SK-N-SH treated with all-trans-retinoic acid at 6 μM for 48 hours (cell line): ENCODE measurements at regions not wholly inside any gene's neighbourhood (a gene's known extent, or its start where the extent isn't known, plus 50 kb on each side); places are given as distances from the start of the nearest gene placed in this dataset.

ENCODE experiments used
- ATAC-seq: fragments of 200-7000 bp; cut with Tn5 transposase; 3 replicates; pipeline ENCODE4 v1.9.1; 2020; ENCODE audit warnings: mild to moderate bottlenecking, moderate library complexity
- ARNTL ChIP-seq: fragments of 450-650 bp; formaldehyde crosslinking; IDR thresholded peaks from 2 replicates; pipeline ENCODE4 v1.5.0; 2020; ENCODE audit warnings: low read depth, mild to moderate bottlenecking, moderate library complexity, borderline replicate concordance
- BACH2 ChIP-seq: fragments of 250-450 bp; sonication (Bioruptor Pico); IDR thresholded peaks from 2 replicates; pipeline ENCODE4 v1.9.0; 2021; ENCODE audit warnings: mild to moderate bottlenecking, borderline replicate concordance
- CSDC2 ChIP-seq: fragments of 250-450 bp; sonication (Bioruptor Pico); IDR thresholded peaks from 2 replicates; pipeline ENCODE4 v1.5.0; 2020; ENCODE audit warnings: mild to moderate bottlenecking, moderate library complexity
- ESRRG ChIP-seq: fragments of 250-450 bp; sonication (Bioruptor Pico); IDR thresholded peaks from 2 replicates; pipeline ENCODE4 v1.6.1; 2021; ENCODE audit warnings: mild to moderate bottlenecking
- GLIS3 ChIP-seq: fragments of 250-450 bp; sonication (Bioruptor Pico); IDR thresholded peaks from 2 replicates; pipeline ENCODE4 v1.5.0; 2020; ENCODE audit warnings: mild to moderate bottlenecking, moderate library complexity
- ISL1 ChIP-seq: fragments of 250-450 bp; sonication (Bioruptor Pico); IDR thresholded peaks from 2 replicates; pipeline ENCODE4 v2.1.2; 2022; ENCODE audit warnings: mild to moderate bottlenecking, moderate library complexity
- OSR1 ChIP-seq: fragments of 250-450 bp; sonication (Bioruptor Pico); IDR thresholded peaks from 2 replicates; pipeline ENCODE4 v1.8.0; 2022; ENCODE audit warnings: moderate library complexity, mild to moderate bottlenecking, inconsistent platforms
- PPARA ChIP-seq: fragments of 250-450 bp; sonication (Bioruptor Pico); IDR thresholded peaks from 2 replicates; pipeline ENCODE4 v1.5.0; 2020; ENCODE audit warnings: mild to moderate bottlenecking, borderline replicate concordance
- RARB ChIP-seq: fragments of 250-450 bp; sonication (Bioruptor Pico); IDR thresholded peaks from 2 replicates; pipeline ENCODE4 v1.8.0; 2021; ENCODE audit warnings: mild to moderate bottlenecking, moderate library complexity
- SNAI2 ChIP-seq: fragments of 250-450 bp; sonication (Bioruptor Pico); IDR thresholded peaks from 2 replicates; pipeline ENCODE4 v1.5.0; 2020; ENCODE audit warnings: mild to moderate bottlenecking, moderate library complexity
- TCF4 ChIP-seq: fragments of 250-450 bp; sonication (Bioruptor Pico); IDR thresholded peaks from 2 replicates; pipeline ENCODE4 v1.8.0; 2021; ENCODE audit warnings: mild to moderate bottlenecking, moderate library complexity, borderline replicate concordance
- TOX ChIP-seq: fragments of 250-450 bp; sonication (Bioruptor Pico); IDR thresholded peaks from 2 replicates; pipeline ENCODE4 v1.8.0; 2021; ENCODE audit warnings: mild to moderate bottlenecking, moderate library complexity, borderline replicate concordance
- ZC3H10 ChIP-seq: fragments of 250-450 bp; sonication (Bioruptor Pico); IDR thresholded peaks from 2 replicates; pipeline ENCODE4 v1.5.1; 2021; ENCODE audit warnings: mild to moderate bottlenecking, moderate library complexity
- ZFP3 ChIP-seq: fragments of 250-450 bp; sonication (Bioruptor Pico); IDR thresholded peaks from 2 replicates; pipeline ENCODE4 v1.5.0; 2020; ENCODE audit warnings: mild to moderate bottlenecking, moderate library complexity
- ZFP30 ChIP-seq: fragments of 450-650 bp; formaldehyde crosslinking; IDR thresholded peaks from 2 replicates; pipeline ENCODE4 v1.5.0; 2022; ENCODE audit warnings: mild to moderate bottlenecking, moderate library complexity
- ZNF565 ChIP-seq: fragments of 450-650 bp; formaldehyde crosslinking; conservative IDR thresholded peaks from 2 replicates; pipeline ENCODE4 v1.5.0; 2020; ENCODE audit warnings: low read depth, mild to moderate bottlenecking, moderate library complexity
- ZNF70 ChIP-seq: fragments of 450-650 bp; formaldehyde crosslinking; IDR thresholded peaks from 2 replicates; pipeline ENCODE4 v1.5.0; 2020; ENCODE audit warnings: mild to moderate bottlenecking, moderate library complexity
- TF ChIP-seq, protein P1 (sequence below): fragments of 250-450 bp; sonication (Bioruptor Pico); IDR thresholded peaks from 2 replicates; pipeline ENCODE4 v1.5.1; 2020; ENCODE audit warnings: low read depth, mild to moderate bottlenecking, moderate library complexity
- TF ChIP-seq, protein P2 (sequence below): fragments of 250-450 bp; sonication (Bioruptor Pico); IDR thresholded peaks from 2 replicates; pipeline ENCODE4 v1.8.0; 2020; ENCODE audit warnings: mild to moderate bottlenecking, moderate library complexity, borderline replicate concordance
- TF ChIP-seq, protein P3 (sequence below): fragments of 250-450 bp; sonication (Bioruptor Pico); IDR thresholded peaks from 2 replicates; pipeline ENCODE4 v1.8.0; 2021; ENCODE audit warnings: low read depth, mild to moderate bottlenecking, moderate library complexity, borderline replicate concordance
- TF ChIP-seq, protein P4 (sequence below): fragments of 250-450 bp; sonication (Bioruptor Pico); IDR thresholded peaks from 2 replicates; pipeline ENCODE4 v1.5.0; 2020; ENCODE audit warnings: mild to moderate bottlenecking, moderate library complexity

DNA sequence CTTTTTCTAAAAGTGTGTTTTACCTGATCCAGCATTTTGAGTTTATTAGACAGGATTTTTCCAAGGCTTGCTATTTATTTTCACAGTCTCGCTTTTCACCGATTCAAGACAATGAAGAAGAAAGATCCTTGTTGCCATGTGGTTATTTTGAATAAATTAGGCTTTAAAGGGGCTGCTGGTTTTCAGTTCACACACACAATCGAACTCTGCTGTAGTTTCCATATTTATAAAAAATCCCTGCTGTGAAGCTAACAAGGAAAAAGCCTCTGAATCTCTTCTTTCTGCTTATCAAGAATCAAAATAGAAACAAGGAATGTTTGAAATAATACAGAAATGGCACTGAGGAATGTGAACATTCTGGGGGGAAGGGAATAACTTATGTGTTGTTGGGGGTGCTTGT lies 102.5 kb upstream of the KAZN start:
- TF ChIP-seq ZC3H10 (CRISPR knock-in tag) (no peak), TOX (CRISPR knock-in tag) (no peak), ISL1 (CRISPR knock-in tag) (no peak), BACH2 (CRISPR knock-in tag) (no peak)
- TF ChIP-seq, protein P1, sequence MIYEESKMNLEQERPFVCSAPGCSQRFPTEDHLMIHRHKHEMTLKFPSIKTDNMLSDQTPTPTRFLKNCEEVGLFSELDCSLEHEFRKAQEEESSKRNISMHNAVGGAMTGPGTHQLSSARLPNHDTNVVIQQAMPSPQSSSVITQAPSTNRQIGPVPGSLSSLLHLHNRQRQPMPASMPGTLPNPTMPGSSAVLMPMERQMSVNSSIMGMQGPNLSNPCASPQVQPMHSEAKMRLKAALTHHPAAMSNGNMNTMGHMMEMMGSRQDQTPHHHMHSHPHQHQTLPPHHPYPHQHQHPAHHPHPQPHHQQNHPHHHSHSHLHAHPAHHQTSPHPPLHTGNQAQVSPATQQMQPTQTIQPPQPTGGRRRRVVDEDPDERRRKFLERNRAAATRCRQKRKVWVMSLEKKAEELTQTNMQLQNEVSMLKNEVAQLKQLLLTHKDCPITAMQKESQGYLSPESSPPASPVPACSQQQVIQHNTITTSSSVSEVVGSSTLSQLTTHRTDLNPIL (CRISPR knock-in tag), result no peak
- TF ChIP-seq, all 23 proteins: peak for 0
- no peak for ATAC-seq

DNA sequence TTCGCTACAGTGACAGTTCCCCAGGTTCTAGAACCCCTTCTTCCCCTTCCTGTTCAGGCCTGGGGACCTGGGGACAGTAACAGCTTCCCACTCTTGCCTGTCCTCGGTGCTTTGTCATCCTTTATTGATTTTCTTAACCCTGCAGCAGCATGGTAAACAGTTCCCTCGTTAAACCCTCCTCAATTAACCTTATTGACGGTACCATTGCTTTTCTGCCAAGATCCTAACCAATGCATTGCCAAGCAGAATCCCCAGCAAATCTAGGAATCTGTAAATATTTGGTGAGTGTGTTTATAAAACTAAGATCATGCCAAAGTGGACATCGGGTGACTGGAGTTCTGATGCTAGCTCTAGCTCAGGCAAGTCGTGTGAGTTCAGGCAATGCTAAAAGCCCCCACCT lies 99.6 kb upstream of the KAZN start:
- TF ChIP-seq, protein P2, sequence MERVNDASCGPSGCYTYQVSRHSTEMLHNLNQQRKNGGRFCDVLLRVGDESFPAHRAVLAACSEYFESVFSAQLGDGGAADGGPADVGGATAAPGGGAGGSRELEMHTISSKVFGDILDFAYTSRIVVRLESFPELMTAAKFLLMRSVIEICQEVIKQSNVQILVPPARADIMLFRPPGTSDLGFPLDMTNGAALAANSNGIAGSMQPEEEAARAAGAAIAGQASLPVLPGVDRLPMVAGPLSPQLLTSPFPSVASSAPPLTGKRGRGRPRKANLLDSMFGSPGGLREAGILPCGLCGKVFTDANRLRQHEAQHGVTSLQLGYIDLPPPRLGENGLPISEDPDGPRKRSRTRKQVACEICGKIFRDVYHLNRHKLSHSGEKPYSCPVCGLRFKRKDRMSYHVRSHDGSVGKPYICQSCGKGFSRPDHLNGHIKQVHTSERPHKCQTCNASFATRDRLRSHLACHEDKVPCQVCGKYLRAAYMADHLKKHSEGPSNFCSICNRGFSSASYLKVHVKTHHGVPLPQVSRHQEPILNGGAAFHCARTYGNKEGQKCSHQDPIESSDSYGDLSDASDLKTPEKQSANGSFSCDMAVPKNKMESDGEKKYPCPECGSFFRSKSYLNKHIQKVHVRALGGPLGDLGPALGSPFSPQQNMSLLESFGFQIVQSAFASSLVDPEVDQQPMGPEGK (CRISPR knock-in tag), result no peak
- no peak for TF ChIP-seq ESRRG (CRISPR knock-in tag)
- no peak for TF ChIP-seq GLIS3
- no peak for TF ChIP-seq OSR1
- no peak for TF ChIP-seq PPARA (CRISPR knock-in tag)
- TF ChIP-seq ZFP3, result no peak
- TF ChIP-seq, protein P1 (CRISPR knock-in tag), result no peak
- TF ChIP-seq RARB (CRISPR knock-in tag), result no peak
- no peak for TF ChIP-seq ZFP30 (CRISPR knock-in tag)
- no peak for TF ChIP-seq TCF4 (CRISPR knock-in tag)
- no peak for TF ChIP-seq CSDC2 (CRISPR knock-in tag)
- TF ChIP-seq ISL1 (CRISPR knock-in tag), result no peak
- TF ChIP-seq TOX (CRISPR knock-in tag), result no peak
- TF ChIP-seq, protein P3, sequence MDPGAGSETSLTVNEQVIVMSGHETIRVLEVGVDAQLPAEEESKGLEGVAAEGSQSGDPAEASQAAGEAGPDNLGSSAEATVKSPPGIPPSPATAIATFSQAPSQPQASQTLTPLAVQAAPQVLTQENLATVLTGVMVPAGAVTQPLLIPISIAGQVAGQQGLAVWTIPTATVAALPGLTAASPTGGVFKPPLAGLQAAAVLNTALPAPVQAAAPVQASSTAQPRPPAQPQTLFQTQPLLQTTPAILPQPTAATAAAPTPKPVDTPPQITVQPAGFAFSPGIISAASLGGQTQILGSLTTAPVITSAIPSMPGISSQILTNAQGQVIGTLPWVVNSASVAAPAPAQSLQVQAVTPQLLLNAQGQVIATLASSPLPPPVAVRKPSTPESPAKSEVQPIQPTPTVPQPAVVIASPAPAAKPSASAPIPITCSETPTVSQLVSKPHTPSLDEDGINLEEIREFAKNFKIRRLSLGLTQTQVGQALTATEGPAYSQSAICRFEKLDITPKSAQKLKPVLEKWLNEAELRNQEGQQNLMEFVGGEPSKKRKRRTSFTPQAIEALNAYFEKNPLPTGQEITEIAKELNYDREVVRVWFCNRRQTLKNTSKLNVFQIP (CRISPR knock-in tag), result no peak
- TF ChIP-seq SNAI2 (CRISPR knock-in tag), result no peak
- TF ChIP-seq ZNF70 (CRISPR knock-in tag), result no peak
- no peak for TF ChIP-seq ZC3H10 (CRISPR knock-in tag)
- TF ChIP-seq, protein P4, sequence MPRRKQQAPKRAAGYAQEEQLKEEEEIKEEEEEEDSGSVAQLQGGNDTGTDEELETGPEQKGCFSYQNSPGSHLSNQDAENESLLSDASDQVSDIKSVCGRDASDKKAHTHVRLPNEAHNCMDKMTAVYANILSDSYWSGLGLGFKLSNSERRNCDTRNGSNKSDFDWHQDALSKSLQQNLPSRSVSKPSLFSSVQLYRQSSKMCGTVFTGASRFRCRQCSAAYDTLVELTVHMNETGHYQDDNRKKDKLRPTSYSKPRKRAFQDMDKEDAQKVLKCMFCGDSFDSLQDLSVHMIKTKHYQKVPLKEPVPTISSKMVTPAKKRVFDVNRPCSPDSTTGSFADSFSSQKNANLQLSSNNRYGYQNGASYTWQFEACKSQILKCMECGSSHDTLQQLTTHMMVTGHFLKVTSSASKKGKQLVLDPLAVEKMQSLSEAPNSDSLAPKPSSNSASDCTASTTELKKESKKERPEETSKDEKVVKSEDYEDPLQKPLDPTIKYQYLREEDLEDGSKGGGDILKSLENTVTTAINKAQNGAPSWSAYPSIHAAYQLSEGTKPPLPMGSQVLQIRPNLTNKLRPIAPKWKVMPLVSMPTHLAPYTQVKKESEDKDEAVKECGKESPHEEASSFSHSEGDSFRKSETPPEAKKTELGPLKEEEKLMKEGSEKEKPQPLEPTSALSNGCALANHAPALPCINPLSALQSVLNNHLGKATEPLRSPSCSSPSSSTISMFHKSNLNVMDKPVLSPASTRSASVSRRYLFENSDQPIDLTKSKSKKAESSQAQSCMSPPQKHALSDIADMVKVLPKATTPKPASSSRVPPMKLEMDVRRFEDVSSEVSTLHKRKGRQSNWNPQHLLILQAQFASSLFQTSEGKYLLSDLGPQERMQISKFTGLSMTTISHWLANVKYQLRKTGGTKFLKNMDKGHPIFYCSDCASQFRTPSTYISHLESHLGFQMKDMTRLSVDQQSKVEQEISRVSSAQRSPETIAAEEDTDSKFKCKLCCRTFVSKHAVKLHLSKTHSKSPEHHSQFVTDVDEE (CRISPR knock-in tag), result no peak
- TF ChIP-seq BACH2 (CRISPR knock-in tag), result no peak
- no peak for TF ChIP-seq ARNTL
- ATAC-seq, result no peak

DNA sequence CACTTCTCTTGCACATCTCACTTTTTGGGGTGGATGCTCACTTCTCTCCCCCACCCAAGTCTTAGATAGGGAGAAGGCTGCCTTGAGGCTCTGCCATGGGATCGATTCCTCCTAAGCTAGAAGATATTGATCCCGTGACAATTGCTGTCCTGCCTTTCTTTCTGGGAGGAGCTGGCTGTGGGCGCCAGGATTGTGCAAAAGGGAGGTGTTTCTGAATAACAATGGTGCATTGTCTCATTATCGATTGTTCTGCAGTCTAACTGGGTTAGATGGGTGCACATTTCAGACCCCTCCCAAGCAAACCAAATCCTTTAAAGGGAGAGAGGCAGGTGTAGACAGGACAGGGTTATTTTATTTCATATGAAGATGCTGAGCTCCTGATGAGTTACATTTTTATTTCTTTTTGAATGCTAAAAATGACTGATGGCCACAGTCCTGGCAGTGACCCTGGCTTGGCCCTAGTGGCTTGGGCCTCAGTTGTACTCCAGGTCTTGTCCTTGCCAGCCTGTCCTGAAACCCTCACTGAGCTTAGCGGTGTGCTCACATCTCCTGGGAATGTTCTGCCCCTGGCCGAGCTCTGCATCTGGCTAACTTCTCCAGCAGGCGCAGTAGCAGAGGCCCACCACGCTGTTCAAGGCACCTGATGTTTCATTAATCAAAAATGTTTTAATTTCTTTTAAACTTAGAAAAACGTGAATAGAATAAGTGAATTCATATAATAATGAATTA lies 99.0 kb upstream of the KAZN start:
- no peak for ATAC-seq
- TF ChIP-seq RARB (CRISPR knock-in tag) (no peak), TCF4 (CRISPR knock-in tag) (no peak), PPARA (CRISPR knock-in tag) (no peak), ZNF70 (CRISPR knock-in tag) (no peak), OSR1 (no peak), ARNTL (no peak), ISL1 (CRISPR knock-in tag) (no peak), ZC3H10 (CRISPR knock-in tag) (no peak), SNAI2 (CRISPR knock-in tag) (no peak), ZFP30 (CRISPR knock-in tag) (no peak), BACH2 (CRISPR knock-in tag) (no peak), ZFP3 (no peak), TOX (CRISPR knock-in tag) (no peak), GLIS3 (no peak), ZNF565 (CRISPR knock-in tag) (no peak), CSDC2 (CRISPR knock-in tag) (no peak), ESRRG (CRISPR knock-in tag) (no peak)
- TF ChIP-seq, protein P3 (CRISPR knock-in tag), result no peak
- TF ChIP-seq, protein P2 (CRISPR knock-in tag), result no peak
